HEK293T (cell line): ENCODE measurements at regions not wholly inside any gene's neighbourhood (a gene's known extent, or its start where the extent isn't known, plus 50 kb on each side); places are given as distances from the start of the nearest gene placed in this dataset.
A peak's percentile ranks its signal among the peaks of the same experiment; 100 is the strongest.

Experiments
- CTCF ChIA-PET: fragments of 350-600 bp; formaldehyde crosslinking; extraction: SDS; loops from one replicate; lab custom pipeline; 2021; ENCODE audit warnings: antibody characterized with exemption, inconsistent platforms; lab: Yijun Ruan, JAX
- POLR2A ChIA-PET: fragments of 350-600 bp; formaldehyde crosslinking; extraction: SDS; loops from one replicate; lab custom pipeline; 2020; ENCODE audit warnings: antibody characterized with exemption, inconsistent platforms; lab: Yijun Ruan, JAX
- DNase-seq: peaks from one replicate; pipeline ENCODE4 v3.0.0; 2012; ENCODE audit warnings: mixed read lengths; ENCODE audit errors: extremely low spot score
- ARNT ChIP-seq: fragments of 450-650 bp; IDR thresholded peaks from 2 replicates; pipeline ENCODE4 v1.6.1; 2017; ENCODE audit warnings: mild to moderate bottlenecking
- BHLHE40 ChIP-seq: fragments of 450-650 bp; IDR thresholded peaks from 2 replicates; pipeline ENCODE4 v1.6.1; 2016; ENCODE audit warnings: mild to moderate bottlenecking, moderate library complexity, borderline replicate concordance
- CTBP1 ChIP-seq: fragments of 450-650 bp; IDR thresholded peaks from 2 replicates; pipeline ENCODE4 v1.6.1; 2016; ENCODE audit warnings: borderline replicate concordance
- ELF4 ChIP-seq: fragments of 450-650 bp; IDR thresholded peaks from 2 replicates; pipeline ENCODE4 v1.6.1; 2017; ENCODE audit warnings: antibody characterized with exemption
- FOXA1 ChIP-seq: fragments of 450-650 bp; IDR thresholded peaks from 2 replicates; pipeline ENCODE4 v1.6.1; 2016; ENCODE audit warnings: mild to moderate bottlenecking
- FOXK2 ChIP-seq: fragments of 450-650 bp; IDR thresholded peaks from 2 replicates; pipeline ENCODE4 v1.6.1; 2016; ENCODE audit warnings: mild to moderate bottlenecking
- FOXM1 ChIP-seq: fragments of 450-650 bp; IDR thresholded peaks from 2 replicates; pipeline ENCODE4 v1.6.1; 2017; ENCODE audit warnings: mild to moderate bottlenecking, borderline replicate concordance
- HDGF ChIP-seq: fragments of 450-650 bp; IDR thresholded peaks from 2 replicates; pipeline ENCODE4 v1.6.1; 2017; ENCODE audit warnings: antibody characterized with exemption, borderline replicate concordance
- L3MBTL2 ChIP-seq: fragments of 450-650 bp; conservative IDR thresholded peaks from 2 replicates; pipeline ENCODE4 v1.6.1; 2016; ENCODE audit warnings: mild to moderate bottlenecking
- LEF1 ChIP-seq: fragments of 450-650 bp; IDR thresholded peaks from 2 replicates; pipeline ENCODE4 v1.6.1; 2017; ENCODE audit warnings: mild to moderate bottlenecking, borderline replicate concordance
- NFRKB ChIP-seq: fragments of 450-650 bp; IDR thresholded peaks from 2 replicates; pipeline ENCODE4 v1.6.1; 2016; ENCODE audit warnings: mild to moderate bottlenecking, moderate library complexity
- SP1 ChIP-seq: fragments of 450-650 bp; IDR thresholded peaks from 2 replicates; pipeline ENCODE4 v1.6.1; 2017
- SUZ12 ChIP-seq: fragments of 450-650 bp; IDR thresholded peaks from 2 replicates; pipeline ENCODE4 v1.6.1; 2016; ENCODE audit warnings: mild to moderate bottlenecking
- TARDBP ChIP-seq: fragments of 450-650 bp; IDR thresholded peaks from 2 replicates; pipeline ENCODE4 v1.6.1; 2016
- ZNF384 ChIP-seq: fragments of 450-650 bp; IDR thresholded peaks from 2 replicates; pipeline ENCODE4 v1.6.1; 2016
- TF ChIP-seq, protein P1 (sequence below): fragments of 450-650 bp; IDR thresholded peaks from 2 replicates; pipeline ENCODE4 v1.6.1; 2016

DNA sequence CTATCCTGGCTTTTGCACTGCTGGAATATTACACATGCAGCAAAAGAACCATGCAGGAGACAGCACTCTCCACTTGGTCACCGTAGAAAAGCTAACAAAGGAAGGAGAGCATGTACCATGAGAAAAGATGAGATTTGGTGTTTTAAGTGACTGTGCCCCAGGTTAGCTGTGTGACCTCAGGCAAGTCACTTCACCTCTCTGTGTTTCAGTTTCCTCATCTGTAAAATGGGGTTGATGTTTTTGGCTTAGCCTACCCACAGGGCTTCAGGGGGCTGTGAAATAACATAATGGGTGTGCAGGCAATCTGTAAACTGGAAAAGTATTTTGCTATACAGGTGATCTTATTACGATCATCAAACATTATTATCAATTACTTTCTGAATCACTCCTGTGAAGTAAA is 69.3 kb upstream of the SLC6A11 start:
- CTCF ChIA-PET: interaction anchor here (3.1 kb wide), 1 partner anchor 8 kb away, joined by 19 read pairs; no protein-coding TSS in a partner anchor
- TF ChIP-seq ARNT: no peak
- no peak for TF ChIP-seq LEF1
- TF ChIP-seq BHLHE40: no peak
- TF ChIP-seq NFRKB: no peak
- TF ChIP-seq SP1: no peak
- no peak for TF ChIP-seq FOXA1
- TF ChIP-seq, protein P1, sequence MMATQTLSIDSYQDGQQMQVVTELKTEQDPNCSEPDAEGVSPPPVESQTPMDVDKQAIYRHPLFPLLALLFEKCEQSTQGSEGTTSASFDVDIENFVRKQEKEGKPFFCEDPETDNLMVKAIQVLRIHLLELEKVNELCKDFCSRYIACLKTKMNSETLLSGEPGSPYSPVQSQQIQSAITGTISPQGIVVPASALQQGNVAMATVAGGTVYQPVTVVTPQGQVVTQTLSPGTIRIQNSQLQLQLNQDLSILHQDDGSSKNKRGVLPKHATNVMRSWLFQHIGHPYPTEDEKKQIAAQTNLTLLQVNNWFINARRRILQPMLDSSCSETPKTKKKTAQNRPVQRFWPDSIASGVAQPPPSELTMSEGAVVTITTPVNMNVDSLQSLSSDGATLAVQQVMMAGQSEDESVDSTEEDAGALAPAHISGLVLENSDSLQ: no peak
- TF ChIP-seq FOXM1: no peak
- no peak for TF ChIP-seq TARDBP
- no peak for TF ChIP-seq FOXK2
- TF ChIP-seq SUZ12: no peak
- TF ChIP-seq L3MBTL2: no peak
- TF ChIP-seq ELF4: no peak
- no peak for TF ChIP-seq ZNF384
- no peak for TF ChIP-seq CTBP1
- TF ChIP-seq HDGF: no peak
- DNase-seq: no peak
- POLR2A ChIA-PET: no interaction called here

DNA sequence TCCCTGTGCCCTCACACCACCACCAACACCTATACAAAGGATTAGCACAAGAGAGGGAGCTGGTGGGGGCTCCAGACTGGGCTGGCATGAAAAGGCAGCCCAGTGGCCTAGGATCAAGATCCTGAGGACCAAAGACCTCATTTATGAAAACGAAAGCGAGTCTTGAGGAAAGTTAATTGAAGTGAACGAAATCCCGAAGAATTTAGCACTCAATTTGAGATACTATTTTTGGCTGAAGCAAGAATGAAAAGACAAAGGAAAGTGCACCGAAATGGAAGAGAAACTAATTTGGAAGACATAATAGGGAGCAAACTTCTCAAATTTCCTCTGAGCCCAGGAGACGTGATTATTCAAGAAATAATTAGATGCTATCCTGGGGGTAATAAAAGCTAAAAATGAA is 68.7 kb upstream of the SLC6A11 start:
- TF ChIP-seq FOXM1 (no peak), FOXA1 (no peak), HDGF (no peak), NFRKB (no peak), TARDBP (no peak), SP1 (no peak), SUZ12 (no peak), ARNT (no peak), LEF1 (no peak)
- POLR2A ChIA-PET: no interaction called here
- CTCF ChIA-PET: interaction anchor here (3.1 kb wide), 1 partner anchor 8 kb away, joined by 19 read pairs; no protein-coding TSS in a partner anchor
- no peak for DNase-seq

DNA sequence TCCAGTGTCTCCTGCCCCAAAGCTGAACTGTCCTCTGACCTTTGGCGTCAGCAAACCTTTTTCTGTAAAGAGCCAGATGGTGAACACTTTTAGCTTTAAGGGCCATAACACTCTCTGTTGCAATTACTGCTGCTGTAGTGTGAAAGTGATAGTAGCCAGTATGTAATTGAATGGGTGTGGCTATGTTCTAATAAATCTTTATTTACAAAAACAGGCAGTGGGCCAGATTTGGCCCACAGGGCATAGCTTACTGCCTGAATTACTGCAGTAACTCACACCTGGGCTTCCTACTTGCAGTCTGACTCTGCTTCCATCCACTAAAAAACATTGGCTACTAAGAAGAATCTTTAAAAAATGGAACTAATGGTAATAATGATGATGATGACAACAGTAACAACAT is 68.0 kb upstream of the SLC6A11 start:
- ChIA-PET CTCF (interaction anchor here (3.1 kb wide), 1 partner anchor 9 kb away, joined by 19 read pairs; no protein-coding TSS in a partner anchor), POLR2A (no interaction called here)
- no peak for DNase-seq
- TF ChIP-seq HDGF (no peak), LEF1 (no peak), SP1 (no peak), ELF4 (no peak), TARDBP (no peak), NFRKB (no peak)
- TF ChIP-seq, protein P1: no peak

DNA sequence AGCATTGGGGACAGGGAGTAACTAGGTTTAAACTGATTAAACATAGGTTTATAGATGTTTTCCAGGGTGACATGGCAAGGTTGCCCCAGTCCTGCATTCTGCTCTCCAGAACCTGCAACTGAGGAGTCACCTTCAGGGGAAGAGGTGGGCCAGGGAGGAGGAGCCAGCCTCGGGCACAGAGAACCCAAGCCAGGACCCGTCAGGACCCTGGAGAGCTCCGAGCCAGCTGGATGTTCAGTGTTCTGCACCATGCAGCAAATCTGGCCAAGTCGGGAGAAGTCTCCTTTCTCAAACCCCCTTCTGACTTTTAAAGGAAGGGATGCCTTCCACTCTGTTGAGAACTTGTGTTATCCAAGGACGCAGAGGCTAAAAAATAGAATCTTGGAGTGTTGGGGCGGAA is 62.1 kb upstream of the SLC6A11 start:
- peak; percentile 66 for DNase-seq
- ChIA-PET POLR2A (no interaction called here), CTCF (no interaction called here)
- no peak for TF ChIP-seq L3MBTL2
- TF ChIP-seq NFRKB: no peak
- TF ChIP-seq ARNT: no peak
- TF ChIP-seq, protein P1: no peak
- TF ChIP-seq BHLHE40: no peak
- no peak for TF ChIP-seq FOXK2
- no peak for TF ChIP-seq SUZ12
- no peak for TF ChIP-seq HDGF
- no peak for TF ChIP-seq SP1
- TF ChIP-seq LEF1: no peak
- no peak for TF ChIP-seq FOXA1
- TF ChIP-seq CTBP1: no peak
- no peak for TF ChIP-seq TARDBP
- TF ChIP-seq ELF4: no peak
- TF ChIP-seq FOXM1: no peak
- no peak for TF ChIP-seq ZNF384

DNA sequence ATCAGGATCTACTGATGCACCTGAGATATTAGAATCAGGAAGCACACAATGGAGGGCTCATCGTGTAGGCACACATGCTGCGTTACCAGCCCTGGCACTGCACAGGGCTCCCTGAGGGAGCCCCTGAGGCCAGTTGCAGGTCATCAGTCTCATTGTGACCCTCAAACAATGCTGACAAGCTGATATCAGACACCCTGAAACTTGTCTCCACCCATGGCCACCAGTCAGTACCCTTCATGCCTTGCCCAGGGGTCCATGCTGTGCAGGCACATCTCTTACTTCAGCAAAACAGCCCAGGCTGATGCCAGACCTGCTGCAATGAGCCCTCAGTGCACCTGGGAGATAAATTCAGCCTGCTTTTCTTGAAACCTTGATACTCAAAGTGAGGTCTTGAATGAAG is 59.5 kb upstream of the SLC6A11 start:
- ChIA-PET POLR2A (no interaction called here), CTCF (interaction anchor here (0.9 to 1.0 kb wide), 2 partner anchors 189 to 304 kb away, joined by 5 read pairs; no protein-coding TSS in a partner anchor)
- TF ChIP-seq L3MBTL2 (no peak), ARNT (no peak), LEF1 (no peak), SP1 (no peak)
- DNase-seq: no peak

DNA sequence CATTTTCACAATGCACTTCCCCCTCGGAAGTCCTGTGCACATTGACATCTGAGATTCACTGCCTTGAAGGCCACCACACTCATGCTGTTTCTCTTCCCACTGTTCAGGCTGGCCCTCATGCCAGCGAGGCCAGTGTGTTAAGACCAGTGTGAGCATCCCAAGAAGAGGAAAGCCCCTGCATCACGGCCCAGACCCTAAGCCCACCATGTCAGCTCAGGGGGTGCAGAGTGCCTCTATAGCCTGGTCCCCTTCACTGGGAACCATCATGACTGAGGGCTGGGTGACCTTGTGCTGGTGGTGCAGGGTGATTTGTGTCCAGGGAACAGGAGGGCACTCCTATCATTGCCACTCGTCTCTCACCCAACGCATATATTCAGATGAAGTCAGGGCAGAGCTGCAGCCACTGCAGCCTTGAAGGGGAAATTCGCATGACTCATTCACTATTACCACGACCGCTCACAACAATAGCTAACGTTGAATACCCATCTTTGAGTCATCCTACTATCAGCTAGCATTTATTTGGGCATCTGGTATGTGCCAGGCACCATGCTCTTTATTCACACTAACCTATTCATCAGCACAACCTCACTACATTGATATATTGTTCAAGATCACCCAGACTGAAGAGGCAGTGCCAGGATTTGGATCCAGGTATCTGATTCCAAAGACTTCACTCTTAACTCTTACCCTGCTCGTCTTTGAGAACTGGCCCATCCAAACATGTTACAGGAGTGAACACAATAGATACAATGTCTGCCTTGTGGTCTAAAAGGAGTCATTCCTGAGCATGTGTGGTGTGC is 58.8 kb upstream of the SLC6A11 start:
- no peak for TF ChIP-seq FOXK2
- no peak for TF ChIP-seq SP1
- DNase-seq: no peak
- ChIA-PET POLR2A (no interaction called here), CTCF (interaction anchor here (1.0 to 3.0 kb wide), 3 partner anchors 125 to 303 kb away, joined by 3 to 11 read pairs (median 4); no protein-coding TSS in a partner anchor)
